GM21619 (cell line): ENCODE measurements at regions not wholly inside any gene's neighbourhood (a gene's known extent, or its start where the extent isn't known, plus 50 kb on each side); places are given as distances from the start of the nearest gene placed in this dataset.

Experiments used
- ATAC-seq: cut with Tn5 transposase; IDR thresholded peaks from one replicate; pipeline ENCODE4 v1.9.1; 2021; ENCODE audit not compliant: unreplicated experiment

DNA sequence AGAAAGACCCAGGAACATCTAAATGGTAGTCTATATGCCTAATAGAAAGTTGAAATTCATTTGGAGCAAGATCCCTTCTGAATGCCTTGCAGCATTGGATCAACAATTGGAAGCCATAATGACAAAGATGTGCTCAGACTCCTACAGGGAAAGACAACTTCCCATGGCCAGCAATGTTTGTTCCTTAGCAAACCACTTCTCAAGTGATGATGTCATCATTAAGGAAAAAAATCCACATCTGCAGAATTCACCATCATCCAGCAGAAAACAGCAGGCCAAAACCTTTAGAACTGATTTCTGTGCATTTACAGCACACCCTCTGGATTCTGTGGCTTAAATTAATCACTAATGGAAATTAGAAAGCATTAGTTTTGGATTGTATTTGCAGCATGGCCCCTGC lies 82.4 kb upstream of the ZIC3 start:
- no peak for ATAC-seq

DNA sequence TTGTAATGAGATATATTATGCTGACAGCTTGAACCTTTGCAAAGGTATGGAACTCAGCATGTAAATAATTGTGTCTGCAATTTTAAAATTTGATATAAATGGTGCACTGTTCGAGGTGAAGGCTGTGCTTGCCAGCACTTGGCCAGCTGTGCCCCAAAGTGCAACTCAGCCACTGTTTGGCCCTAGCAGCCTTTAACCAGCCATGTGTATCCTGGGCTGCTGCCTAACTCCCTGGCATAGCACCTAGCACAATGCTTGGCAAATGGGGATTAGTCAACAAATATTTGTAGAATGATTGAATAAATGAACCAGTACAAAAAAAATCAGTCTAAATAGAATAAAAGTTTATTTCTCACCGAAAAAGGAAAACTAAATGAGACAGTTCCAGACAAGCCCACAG lies 83.8 kb upstream of the ZIC3 start:
- ATAC-seq: no peak

DNA sequence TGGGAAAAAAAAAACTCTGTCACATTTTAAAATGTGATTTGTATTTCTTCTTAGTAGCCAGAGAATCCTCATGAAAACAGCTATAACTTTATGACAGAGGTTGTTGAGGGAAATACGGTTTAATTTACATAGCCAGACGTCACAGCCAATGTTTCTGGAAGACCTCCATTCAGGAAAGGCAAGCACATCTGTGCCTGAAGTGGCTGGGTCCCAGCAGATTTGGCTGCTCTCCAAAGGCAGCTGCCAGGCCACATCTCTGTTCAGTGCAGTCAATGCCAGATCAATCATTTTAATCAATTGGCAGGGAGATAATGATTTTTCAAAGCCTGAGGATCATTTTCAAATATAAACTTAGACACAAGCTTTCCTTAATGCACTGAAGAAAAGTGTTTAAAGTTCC lies 86.5 kb upstream of the ZIC3 start:
- no peak for ATAC-seq

DNA sequence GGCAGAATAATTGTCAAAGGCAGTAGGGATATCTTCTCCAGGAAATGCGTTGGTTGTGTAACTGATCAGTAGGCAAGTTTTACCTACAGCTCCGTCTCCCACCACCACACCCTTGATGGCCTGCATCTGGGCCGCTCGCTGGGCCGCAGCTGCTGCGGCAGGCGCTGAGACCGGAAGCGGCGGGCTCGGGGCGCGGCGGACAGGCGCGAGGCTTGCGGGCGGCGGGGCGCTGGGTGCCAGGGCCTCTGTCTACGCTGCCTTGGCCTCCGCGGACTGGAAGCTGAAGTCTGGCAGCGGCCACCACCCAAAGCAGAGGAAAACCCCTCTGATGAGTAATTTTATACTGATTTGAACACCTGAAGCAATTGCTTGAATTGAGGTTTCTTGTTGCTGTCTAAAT lies 124.2 kb upstream of the ZIC3 start:
- no peak for ATAC-seq

DNA sequence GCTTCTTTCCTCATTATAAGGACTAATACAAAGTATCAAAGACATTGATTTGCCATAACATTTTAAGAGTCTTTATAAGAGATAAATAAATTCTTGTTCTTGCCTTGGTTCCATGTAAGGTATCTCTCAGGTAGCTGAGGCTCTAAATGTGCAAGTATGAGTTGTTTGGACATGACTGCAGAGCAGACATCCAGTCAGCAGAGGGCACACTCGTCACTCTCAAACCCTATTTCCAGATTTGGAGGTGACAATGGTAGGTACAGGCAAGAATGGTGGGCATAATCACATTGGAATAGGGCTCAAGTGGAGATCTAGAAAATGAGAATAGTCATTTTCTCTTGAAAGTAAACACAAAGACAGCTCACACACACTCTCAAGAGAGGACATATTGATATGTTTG lies 133.3 kb upstream of the ZIC3 start:
- no peak for ATAC-seq

DNA sequence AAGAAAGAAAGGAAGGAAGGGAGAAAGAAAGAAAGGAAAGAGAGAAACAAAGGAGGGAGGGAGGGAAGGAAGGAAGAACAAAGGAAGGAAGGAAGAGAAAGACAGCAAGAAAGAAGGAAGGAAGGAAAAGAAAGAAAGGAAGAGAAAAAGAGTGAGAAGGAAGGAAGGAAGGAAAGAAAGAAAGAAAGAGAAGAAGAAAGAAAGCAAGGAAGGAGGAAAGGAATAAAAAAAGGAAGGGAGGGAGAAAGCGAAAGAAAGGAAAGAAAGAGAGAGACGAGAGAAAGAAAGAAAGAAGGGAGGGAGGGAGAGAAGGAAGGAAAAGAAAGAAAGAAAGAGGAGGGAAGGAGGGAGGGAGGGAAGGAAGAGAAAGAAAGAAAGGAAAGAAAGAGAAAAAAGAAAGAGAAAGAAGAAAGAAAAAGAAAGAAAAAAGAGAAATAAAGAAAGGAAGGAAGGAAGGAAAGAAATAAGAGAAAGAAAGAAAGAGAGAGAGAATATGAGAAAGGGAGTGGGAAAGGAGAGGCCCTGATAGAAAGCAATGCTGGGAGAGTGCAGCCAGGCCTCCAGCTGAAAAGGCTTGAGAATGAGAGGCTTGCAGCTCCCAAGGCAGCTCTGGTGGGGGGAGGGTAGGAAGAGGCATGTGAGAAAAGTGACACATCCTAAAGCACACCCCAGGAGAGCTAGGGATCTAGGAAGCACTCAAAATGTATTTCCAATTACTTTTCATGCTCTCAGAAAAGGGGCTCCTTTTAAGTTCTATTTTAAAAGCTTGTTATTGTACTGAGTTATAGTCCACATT lies 134.0 kb upstream of the ZIC3 start:
- no peak for ATAC-seq

DNA sequence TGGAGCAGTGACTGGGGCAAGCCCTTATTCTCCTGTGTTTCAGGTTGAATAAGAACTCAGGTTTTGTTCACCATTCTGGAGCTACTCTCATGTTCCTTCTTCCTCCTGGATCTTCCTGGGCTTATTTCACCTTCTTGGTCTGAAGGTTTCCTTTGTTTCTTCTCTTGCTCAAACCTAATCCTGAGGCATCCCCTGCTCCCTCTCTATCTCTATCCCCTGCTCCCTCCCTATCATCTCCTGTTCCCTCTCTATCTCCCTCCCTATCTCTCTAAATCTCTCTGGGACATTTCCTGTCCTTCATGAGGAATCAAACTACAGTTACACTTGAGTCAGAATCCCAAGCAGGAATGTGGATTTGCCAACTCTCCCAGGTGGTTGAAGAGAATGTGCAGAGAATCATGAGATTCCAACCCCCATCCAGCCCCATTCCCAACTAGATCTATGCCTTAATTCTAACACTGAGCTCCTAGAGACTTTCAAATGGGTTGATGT lies 134.9 kb upstream of the ZIC3 start:
- no peak for ATAC-seq

DNA sequence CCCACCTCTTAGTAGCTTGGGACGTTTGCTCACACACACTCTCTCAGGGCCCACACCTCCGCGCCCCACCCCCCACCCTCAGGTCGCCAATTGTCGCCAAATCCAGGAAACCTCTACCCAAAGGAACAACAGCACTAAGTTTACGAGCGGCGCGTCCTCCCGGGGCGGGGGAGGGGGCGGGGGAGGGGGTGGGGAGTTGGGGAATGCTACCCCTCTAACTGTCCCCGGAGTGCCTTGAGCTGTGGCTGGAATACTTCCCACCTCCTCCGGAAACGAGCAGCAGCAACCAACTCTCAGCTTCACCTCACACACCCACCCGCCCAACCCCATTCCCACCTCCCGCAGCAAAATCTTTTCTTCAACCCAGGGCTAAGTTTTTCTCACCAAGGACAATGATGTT lies 135.6 kb upstream of the ZIC3 start:
- ATAC-seq: no peak

DNA sequence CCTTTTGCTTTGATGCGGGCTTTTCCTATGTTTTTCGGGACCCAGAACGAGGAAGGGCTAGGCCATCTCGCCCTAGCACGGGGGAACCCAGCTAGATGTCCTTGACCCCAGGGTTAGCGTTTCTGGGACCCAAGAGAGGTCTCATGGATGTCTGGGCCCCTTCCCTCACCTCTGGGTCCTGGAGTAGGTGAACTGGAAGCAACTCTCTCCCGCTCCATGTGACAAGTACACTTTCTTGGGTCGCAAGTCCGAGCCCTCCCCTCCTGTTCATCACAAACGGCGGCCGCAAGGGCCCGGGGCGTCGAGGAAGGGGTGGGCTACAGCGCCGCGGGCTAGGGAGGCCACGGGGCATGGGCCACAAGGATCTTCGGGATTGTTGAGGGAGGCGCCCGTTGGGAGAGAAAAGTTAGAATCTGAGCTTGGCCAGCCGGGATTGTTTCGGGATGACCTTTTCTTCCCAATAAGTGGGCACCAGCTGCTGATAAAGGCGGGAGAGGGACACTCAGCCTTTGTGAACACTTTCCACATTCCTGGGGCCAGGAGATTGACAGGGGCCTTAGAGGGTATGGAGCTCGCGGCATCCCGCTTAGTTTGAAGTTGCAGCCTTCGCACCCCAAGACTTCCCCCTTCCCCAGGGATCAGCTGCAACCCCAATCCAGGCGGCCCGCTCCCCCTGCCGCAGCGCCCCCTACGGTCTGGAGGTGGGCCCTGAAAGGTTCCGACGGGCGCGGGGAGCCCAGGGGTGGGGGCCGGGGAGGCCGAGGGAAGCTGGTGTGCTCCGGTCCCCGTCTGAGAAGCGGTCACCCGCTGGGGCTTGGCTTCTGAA lies 136.9 kb upstream of the ZIC3 start:
- ATAC-seq: no peak

DNA sequence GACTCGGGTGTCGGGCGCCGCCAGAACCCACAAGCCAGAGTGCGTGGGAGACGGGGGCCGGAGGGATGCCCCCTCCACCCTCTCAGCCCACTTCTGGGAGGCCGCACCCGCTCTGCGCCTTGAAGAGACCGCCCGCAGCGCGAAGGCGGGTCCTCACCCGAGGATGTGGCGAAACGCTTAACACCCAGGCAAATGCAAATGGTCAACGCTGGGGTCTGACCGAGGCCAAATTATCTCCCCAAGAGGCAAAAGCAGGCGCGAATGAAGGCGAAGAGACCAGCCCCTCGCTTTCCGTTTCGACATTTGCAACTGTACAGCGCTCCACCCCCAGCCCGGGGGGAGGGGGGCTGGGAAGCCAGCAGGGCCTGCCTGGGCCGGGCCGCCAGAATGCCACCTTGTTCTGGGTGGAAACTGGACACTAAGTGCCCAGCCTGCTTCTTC lies 137.7 kb upstream of the ZIC3 start:
- ATAC-seq: no peak

DNA sequence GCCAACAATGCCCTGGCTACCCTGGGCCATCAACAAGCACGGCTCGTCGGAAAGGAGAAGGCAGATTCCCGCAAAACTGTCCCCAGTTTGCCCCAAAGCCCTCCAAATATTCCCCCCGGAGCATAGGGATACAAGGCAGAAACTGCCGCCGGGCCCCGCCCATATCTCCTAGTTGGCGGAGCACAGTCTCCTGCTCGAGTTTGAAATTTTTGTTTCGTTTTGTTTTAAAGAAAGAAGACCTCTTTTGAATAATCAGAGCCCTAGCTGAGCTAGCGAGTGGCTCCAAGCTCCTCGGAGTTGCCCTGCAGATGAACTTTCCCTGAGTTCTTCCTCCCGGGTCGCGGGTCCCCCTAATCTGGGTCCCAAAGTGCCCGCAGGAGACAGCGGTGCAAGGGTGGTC lies 138.1 kb upstream of the ZIC3 start:
- no peak for ATAC-seq

DNA sequence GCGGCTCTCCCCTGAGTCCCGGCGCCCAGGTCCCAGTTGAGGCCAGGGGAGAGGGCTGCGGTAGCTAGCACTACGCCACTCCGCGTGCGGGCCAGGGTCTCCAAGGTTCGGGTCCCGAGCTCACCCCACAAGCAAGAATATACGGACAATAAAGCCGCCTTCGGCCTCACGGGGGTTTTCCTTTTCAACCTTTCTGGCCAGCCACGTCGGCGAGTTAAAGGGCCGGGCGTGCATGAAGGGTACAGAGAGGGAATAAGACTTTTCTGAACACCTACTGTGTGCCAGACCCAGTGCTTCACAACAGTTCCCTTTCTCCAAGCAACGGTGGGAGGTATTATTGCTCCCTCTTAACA lies 138.5 kb upstream of the ZIC3 start:
- ATAC-seq: no peak

DNA sequence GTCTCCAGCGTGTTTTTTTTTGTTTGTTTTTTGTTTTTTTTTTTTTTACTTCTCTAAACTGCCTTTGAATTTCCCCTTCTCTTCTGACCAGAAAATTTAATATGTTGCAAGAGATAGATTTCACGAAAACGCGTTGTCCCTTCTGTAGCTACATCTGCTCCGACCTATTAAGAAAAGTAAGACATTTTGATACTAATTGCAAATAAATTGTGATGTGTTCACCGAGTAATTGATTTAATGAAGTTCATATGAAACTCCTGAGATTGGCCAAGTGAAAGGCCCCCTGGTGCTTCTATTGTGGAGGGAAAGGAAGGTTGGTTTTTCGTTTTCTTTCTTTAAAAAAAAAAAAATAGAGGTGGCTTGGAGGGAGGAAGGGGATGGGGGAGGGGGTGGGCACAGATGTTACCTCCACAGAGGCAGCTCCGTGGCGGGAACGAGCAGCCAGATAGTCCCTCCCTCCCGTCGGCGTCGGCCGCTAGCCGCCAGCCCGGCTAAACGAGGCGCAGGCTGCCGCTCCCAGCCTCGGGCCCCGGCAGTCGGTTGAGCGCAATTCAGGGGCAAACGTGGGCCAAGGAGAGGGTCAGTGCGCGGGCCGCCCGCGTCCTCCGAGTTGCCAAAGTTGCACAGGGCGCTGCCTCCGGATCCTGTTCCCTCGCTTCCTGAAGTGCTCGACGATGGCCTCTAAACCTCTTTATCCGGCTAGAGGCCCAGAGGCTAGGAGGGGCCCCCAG lies 139.1 kb upstream of the ZIC3 start:
- no peak for ATAC-seq

DNA sequence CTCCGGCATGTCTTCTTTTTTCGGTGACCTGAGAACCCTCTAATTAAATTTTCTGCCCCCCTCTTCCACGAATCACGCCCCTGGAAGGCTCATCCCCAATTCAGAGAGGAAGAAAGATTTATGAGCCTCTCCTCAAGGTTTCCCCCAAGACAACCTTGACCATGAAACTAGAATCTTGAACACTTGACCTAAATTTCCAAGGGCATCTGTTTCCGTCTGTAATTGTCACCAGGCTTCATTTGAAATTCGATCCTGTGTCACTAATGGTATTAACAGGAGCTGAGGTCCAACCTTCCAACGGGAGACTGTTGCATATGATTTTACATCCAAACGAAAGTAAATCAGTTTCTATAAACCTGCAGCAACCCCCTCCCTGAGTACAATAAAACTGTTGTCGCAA lies 139.9 kb upstream of the ZIC3 start:
- no peak for ATAC-seq

DNA sequence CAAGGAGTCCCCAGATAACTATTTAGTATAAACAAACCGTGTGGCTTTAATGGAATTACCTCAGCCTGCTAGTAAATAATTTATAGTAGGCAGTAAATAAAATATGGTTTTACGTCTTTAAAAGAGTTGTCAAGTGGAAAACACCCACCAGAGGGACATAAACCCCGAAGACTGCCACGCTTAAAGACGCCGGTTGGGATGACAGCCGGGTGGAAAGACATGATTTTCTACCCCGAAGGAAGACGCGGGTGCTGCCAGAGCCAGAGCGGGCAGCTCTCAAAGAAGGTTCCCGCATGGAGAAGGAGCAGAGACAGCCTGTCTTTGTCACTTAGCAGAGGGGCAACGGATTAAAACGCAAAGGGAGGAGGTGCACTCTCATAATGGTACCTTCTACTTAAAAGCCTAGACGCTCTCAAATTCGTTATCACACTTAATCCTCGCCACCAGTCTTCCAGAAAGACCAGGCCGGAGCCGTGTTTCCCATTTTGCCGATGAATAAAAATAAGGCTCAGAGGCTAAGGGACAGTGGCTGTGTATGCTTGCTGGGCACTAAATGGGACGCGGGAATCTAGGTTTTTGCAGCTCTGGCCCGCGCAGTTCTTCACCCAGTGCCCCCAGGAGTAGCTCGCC lies 140.5 kb upstream of the ZIC3 start:
- ATAC-seq: no peak

DNA sequence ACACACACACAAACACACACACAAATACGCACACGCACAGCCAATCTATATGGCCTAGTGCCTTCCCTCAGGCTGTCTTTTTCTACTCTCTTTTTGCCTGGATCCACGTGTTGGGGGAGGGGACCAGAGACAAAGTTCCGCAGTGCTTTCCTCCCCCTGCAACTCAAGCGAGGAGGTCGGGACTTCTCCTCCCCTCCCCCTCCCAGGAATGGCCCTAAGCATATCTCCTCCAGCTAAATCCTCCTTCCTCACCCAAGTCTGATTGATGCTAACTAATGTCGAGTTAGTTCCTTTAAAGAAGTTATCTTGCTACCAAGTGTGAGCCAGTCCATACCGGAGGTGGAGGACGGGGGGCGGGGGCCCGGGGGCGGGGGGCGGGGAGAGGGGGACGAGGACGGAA lies 141.2 kb upstream of the ZIC3 start:
- no peak for ATAC-seq

DNA sequence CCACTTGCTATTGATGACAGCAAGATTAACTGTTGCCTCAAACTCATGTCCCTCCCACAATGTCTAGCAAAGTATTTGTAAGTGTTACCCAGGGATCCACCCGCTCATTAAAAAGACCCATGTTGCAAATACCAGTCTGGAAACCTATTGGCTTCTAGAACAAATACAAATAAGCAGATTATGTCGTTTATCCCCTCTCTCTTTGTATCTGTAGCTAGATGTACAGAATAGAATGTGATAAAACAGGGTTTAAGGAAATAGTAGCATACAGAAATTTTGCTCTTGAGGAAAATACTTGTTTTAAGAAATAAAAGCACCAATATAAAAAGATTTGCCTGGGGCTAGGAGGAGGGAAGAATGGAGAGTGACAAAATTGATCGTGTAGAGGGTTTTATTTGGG lies 142.7 kb upstream of the ZIC3 start:
- ATAC-seq: no peak

DNA sequence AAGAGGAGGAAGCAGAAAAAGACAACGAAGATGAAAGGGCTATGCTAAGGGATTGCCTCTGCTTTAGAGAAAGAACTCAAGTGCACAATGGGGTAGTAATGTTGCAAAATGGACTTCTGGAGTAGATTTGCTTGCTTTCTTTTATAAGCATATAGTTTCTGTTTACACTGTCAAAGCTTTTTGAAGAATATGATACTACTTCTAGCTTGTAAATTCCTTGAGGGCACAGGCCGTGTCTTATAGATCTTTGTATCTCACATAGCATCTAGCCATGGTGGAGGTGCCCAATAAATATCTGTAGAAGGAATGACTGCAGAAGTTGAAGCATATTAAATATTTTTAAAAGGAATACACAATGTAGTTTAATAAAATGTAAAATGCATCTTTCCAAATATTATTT lies 147.8 kb upstream of the ZIC3 start:
- no peak for ATAC-seq

DNA sequence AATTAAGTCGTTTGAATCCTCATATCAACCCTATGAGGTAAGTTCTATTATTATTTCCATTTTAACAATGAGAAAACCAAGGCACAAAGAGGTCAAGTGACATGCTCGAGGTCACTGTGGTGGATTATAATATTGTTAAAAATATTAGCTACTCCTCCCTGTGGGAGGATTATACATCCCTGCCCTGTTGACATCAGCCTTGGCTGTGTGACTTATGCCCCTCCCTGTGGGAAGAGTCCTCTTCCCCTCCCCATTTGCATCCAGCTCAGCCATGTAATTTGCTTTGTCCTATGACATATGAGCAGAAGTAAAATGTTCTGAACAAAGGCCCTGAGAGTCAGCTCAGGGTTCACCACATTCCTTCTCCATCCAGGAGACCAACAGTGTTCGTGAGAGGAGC lies 152.7 kb upstream of the ZIC3 start:
- ATAC-seq: no peak

DNA sequence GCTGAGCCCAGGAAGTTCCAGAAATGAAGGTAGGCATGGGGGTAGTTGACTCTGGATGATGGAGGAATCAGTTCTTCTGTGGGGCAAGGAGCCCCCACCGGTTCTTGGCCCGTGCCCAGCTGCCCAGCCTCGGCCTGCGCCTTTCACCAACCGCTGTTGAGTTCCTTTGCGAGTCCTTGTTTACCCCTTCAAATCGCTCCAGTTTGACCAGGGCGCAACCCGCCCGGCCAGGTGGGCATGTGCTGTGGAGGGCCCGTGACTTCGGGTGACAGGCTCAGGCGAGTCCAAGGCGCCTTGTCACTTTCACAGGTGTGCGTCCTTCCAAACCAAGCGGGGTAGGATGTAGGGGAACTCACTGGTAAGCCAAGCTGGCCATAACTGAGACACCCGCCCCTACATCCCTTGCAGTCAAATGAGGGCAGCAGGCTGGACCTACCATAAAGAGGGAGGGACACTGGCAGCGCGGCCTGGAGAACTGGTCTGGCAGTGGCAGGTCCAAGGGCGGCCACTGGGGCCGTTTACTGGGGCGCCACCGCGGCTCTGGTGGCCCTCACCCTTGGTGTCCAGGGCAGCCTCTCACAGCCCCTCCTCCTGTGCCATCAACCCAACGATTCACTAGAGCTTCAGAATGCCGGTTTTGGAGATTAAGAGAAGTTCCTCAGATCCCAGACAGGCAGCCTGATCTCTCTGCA lies 160.3 kb upstream of the ZIC3 start:
- ATAC-seq: no peak

DNA sequence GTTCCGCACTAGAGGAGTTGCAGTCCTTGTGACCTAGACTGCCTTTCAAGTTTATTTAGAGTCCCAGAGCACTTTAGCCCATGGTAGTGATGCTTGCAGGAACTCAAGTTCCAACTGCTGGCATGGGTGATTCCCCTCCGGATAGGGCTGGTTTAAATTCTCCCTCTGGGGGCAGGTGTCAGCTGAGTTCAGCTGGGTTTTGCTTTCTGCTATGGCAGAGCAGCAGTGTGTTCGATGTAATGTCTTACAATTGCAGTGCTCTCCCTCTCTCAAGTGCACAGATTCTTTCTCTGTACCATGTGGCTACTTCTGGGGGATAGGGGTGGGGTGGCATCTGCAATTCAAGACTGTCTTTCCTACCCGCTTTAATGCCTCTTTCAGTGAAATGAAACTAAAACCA lies 164.8 kb upstream of the ZIC3 start:
- no peak for ATAC-seq
